GM18499 (cell line): ENCODE measurements at regions not wholly inside any gene's neighbourhood (a gene's known extent, or its start where the extent isn't known, plus 50 kb on each side); places are given as distances from the start of the nearest gene placed in this dataset.
"Not testable (repeated sequence)": the region's sequence is repeated elsewhere in the genome, so short reads cannot be mapped to it uniquely, and the experiment has no call there.

Experiments used
- ATAC-seq: cut with Tn5 transposase; IDR thresholded peaks from one replicate; pipeline ENCODE4 v1.9.1; 2021; ENCODE audit warnings: moderate number of reproducible peaks; ENCODE audit not compliant: insufficient read depth, unreplicated experiment

DNA sequence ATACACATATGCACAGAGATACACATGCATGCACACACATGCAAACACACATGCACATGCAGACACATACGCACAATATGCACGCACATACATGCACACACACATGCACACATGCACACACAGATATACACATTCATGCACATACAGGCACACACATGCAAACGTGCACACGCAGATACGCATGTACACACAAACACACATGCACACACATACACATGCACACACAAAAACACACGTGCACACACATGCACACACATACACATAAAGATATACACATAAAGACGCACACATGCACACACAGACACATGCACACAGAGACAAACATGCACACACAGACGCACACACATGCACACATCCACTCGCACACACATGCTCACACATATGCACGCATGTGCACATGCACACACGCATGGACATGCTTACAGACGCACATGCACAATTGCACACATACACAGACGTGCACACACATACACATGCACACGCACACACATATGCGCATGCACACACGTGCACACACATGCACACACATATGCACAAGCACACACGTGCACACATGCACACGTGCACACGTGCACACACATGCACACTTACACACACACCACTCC, 145.2 kb downstream of the ADRA2C start:
- no peak for ATAC-seq

DNA sequence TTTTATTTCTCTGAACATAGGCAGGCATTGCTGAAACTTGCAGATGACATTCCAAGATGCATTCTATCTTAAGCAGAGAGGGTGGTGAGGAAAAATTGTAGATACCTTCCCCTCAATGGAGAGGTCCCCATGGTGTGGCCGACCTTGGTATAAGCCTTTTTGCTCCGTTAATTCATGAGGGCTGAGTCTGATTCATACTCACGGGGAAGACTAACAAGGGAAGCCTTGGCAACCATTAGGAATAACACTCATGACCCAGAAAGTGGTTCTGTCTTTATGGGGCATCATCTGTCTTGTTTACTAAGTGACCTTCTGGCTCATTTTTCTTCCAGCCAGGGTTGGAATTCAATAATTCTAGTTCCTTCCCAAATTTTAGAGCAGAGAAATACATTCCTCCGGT, 148.3 kb downstream of the ADRA2C start:
- not testable (repeated sequence) for ATAC-seq

DNA sequence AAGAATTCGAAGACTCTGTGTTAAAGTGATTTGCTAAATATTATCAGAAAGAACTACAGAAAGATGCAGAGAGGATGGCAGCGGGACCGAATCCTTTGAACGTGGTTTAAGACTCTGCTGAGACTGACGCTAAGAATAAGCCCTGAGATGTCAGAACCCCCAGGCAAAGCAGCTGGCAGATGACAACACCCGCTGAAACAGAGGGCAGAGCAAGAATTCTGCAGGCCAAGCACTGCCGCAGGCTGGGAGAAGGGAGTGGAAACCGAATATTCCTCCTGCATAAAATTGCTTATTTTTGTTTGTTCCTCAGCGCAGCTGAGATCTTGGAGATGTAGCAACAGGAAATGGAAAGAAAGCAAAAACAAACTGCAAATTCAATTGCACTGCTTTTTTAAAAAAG, 153.3 kb downstream of the ADRA2C start:
- ATAC-seq, result not testable (repeated sequence)

DNA sequence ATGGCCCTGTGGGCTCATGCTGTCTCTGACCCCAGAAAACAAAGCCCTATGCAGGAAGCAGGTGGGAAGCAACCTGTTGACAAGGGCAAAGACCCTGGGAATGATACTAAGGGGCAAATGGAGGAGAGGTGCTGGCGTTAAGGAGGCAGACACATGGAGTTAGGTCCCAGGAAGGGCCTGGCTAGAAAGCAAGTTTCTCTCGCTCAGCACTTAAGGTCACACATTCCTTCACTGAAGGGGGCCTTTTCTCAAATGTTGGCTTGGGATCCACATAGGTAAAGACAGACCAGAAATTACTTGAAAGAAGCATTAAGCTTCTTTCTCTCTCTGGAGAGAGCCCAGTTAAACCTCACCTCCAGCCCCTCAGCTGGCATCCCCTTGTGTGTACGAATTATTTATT, 155.7 kb downstream of the ADRA2C start:
- not testable (repeated sequence) for ATAC-seq

DNA sequence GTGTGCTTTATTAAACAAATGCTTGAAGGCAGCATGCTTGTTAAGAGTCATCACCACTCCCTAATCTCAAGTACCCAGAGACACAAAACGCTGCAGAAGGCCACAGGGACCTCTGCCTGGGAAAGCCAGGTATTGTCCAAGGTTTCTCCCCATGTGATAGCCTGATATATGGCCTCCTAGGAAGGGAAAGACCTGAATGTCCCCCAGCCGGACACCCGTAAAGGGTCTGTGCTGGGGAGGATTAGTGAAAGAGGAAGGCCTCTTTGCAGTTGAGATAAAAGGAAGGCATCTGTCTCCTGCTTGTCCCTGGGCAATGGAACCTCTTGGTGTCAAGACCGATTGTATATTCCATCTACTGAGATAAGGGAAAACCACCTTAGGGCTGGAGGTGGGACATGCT, 159.7 kb downstream of the ADRA2C start:
- ATAC-seq, result not testable (repeated sequence)

GRCh38 chr4:3926271-3926670, 160.1 kb downstream of the ADRA2C start:
- not testable (repeated sequence) for ATAC-seq

GRCh38 chr4:3926969-3927755, 161.0 kb downstream of the ADRA2C start:
- ATAC-seq, result not testable (repeated sequence)

DNA sequence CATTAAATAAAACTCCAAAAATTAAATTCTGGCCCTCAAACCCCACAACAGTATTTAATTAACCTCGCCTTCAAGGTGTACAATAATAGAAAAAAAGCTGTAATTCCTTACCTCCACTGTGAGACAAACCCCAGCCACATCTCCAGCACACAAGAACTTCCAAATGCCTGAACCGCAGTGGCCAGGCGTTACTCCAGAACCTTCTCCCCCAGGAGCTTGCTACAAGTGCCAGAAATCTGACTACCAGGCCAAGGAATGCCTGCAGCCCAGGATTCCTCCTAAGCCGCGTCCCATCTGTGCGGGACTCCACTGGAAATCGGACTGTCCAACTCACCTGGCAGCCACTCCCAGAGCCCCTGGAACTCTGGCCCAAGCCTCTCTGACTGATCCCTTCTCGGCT, 163.2 kb downstream of the ADRA2C start:
- ATAC-seq, result not testable (repeated sequence)

- ATAC-seq, result not testable (repeated sequence)
Observed at GRCh38 chr4:3932734-3933133, 166.5 kb downstream of the ADRA2C start.

DNA sequence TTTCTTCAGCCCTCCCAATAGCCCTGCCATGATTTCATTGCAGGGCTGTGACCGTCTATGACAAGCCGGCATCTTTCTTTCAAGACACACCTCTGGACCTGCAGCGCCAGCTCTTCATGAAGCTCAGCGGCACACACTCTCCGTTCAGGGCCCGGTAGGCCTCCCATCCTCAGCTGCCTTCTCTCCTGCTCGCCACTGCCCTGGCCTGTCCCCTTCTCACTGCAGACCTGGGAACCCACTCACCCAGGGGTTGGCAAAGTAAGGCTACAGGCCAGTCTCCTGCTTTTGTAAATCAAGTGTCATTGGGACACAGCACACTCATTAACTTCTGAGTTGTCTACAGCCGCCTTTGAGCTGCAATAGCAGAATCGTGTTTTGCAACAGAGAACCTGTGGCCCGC, 169.2 kb downstream of the ADRA2C start:
- not testable (repeated sequence) for ATAC-seq

DNA sequence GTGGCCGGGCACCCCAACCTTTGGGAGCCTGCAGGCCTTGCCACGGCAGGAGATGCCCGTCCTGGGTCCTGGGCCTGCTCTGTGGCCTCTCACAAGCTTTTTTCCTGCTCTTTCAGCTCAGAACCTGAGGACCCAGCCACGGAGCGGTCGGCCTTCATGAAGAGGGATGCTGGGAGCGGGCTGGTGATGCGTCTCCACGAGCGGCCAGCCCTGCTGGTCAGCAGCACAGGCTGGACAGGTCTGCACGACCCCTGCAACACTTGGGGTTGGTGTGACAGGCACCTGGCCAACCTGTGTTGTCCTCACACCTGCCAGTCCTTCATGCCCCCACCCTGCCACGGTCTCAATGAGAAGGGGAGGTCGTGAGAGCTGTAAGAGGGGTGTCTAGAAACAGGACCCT, 170.0 kb downstream of the ADRA2C start:
- no peak for ATAC-seq

DNA sequence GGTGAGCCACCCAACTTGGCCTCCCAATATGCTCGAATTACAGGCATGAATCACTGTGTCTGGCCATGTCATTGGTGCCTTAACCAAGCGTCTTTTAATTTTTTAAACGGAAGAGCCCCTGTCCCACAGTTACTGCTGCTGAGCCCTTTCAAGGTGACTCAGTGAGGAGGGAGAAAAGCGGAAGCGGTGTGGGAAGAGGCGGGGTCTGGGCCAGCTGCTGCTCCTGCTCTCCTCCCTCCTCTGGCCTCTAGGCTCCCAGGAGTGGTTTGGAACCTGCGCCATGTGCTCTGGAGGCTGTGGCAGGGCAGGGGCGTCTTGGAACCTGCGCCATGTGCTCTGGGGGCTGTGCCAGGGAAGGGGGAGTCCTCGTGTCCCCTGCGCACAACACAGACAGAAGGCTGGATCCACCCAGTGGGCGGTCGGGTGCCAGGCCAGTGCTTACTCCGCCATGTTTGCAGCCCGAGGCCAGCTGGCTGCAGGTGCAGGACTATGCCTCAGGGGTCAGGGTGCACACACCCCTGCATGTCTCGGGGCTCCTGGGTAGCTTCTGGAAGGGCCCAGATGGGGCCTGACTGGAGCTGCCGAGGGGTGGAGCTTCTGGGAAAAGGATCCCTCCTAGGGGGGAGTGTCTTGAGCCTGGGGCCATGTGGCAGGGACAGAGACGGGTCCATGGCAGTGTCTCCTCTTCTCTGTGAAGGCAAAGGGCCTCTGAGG, 171.8 kb downstream of the ADRA2C start:
- ATAC-seq, result not testable (repeated sequence)

DNA sequence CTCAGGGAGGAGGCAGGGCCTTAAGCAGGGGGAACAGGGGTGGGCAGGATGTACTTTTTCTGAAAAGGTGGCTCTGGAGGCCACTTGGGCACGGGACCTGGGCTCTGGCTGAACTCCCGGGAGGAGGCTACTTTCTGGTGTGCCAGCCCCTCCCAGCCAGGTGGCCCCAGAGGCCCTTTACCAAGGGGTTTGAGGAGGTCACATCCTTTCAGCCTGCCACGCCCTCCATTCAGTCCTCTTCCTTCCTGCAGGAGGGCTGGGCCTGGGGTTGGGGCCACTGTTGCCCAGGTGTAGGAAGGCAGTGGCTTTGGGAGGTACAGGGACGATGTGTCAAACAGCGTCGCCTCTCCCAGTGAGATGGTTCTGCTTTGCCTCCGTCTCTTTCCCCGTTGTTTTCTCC, 172.5 kb downstream of the ADRA2C start:
- ATAC-seq, result not testable (repeated sequence)

GRCh38 chr4:3939954-3940591, 173.9 kb downstream of the ADRA2C start:
- not testable (repeated sequence) for ATAC-seq

- ATAC-seq, result not testable (repeated sequence)
Observed at GRCh38 chr4:3941735-3942522, 175.7 kb downstream of the ADRA2C start.

DNA sequence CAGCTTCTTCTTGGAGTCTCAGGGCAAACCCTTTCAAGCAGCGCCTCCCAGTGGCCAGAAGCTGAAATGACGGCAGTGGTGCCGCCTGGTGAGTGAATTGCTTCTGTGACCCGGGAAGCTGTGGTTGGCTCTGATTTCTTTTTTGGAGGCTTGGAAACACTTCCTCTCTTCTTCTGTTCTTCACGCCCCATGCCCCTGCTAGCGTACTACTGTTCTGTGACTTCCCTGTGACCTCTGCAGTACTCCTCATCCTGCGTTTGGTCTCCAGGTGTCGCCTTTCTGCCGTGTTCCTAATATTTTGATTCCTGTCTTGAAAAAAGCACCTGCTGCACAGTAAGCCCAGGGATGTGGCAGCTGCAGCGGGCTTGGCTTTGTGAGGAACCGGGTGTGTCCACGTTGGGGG, 176.4 kb downstream of the ADRA2C start:
- ATAC-seq, result not testable (repeated sequence)

GRCh38 chr4:3943051-3943450, 176.9 kb downstream of the ADRA2C start:
- ATAC-seq, result not testable (repeated sequence)

GRCh38 chr4:3945511-3946290, 179.5 kb downstream of the ADRA2C start:
- ATAC-seq, result no peak

DNA sequence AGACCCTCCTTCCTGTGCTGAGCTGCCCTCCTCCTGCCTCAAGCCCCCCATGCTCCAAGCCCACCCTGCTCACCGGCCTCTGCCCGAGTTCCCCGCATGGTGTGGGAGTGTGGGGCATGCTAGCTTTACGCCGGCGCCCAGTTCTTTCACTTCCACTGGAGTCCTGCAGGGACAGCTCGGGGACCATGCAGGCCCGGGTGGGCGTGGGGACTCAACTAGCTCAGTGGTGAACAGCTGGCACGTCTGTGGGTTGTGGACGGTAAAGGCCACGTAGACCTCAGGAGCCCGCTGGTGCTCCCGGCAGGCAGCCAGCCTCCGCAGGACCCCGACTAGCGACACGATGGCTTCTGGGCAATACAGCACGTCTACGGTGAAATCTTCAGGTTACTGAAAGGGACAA, 180.4 kb downstream of the ADRA2C start:
- ATAC-seq, result not testable (repeated sequence)
